GM21529 (cell line): ENCODE measurements at regions not wholly inside any gene's neighbourhood (a gene's known extent, or its start where the extent isn't known, plus 50 kb on each side); places are given as distances from the start of the nearest gene placed in this dataset.

ENCODE experiments used
- ATAC-seq: cut with Tn5 transposase; IDR thresholded peaks from one replicate; pipeline ENCODE4 v1.9.1; 2021; ENCODE audit not compliant: unreplicated experiment

DNA sequence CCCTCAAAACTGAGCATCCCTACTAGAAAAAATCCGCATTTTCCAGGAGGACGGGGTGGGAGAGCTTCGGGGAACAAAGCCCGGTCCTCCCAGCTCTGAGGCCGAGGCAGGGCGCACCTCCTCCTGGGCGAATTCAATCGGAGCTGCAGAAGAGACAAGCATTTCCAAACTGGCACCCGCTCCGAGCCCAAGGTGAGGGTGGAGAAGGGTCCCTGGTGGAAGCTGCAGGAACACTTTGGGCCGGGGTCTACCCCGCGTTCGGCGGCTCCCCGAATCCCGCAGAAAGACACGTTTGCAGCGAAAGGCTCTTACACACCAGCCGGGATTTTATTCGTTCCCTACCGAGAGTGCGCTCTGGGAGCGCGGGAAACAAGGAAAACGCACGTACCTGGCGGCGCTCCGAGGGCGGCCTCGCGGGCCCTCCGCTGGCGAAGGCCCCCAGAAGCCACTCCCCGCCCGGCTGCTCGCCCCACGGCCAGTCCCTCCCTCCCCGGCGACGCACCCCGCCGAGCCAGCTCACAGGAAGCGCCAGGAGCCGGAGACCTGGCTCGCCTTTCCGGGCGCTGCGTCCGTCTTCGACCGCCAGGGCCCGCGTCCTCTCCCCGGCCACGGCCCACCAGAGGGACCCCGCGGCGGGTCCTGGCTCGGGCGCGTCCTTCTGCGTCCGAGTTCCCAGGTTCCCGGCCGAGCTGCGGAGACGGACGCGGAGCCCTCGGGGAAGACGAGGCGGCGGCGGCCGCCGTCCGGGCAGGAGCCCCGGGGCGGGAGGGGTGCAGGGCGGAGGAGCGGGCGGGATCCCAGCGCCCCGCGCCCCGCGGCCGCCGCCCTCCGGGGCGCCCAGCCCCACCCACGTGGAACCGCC, 49.8 kb upstream of the BAHCC1 start:
- ATAC-seq = peak; percentile 48
